Endothelial cell of hepatic sinusoid (primary cell): ENCODE measurements at regions not wholly inside any gene's neighbourhood (a gene's known extent, or its start where the extent isn't known, plus 50 kb on each side); places are given as distances from the start of the nearest gene placed in this dataset.

ENCODE experiments used
- in situ Hi-C: cut with HindIII; loops from 2 replicates; pipeline ENCODE4 v1.10.0; 2017; ENCODE audit warnings: low sequenced_read_pairs

GRCh38 chr13:47831265-47831664 is 169.8 kb downstream of the SUCLA2 start:
- in situ Hi-C loops, result no loop called here

- in situ Hi-C loops, result no loop called here
These were observed 171.4 kb downstream of the SUCLA2 start for GRCh38 chr13:47829690-47830089.

- in situ Hi-C loops, result no loop called here
These were observed 174.6 kb downstream of the SUCLA2 start for GRCh38 chr13:47826471-47826870.

- in situ Hi-C loops, result no loop called here
These were observed 179.0 kb downstream of the SUCLA2 start for GRCh38 chr13:47822036-47822435.

GRCh38 chr13:47816831-47817230 is 184.2 kb downstream of the SUCLA2 start:
- in situ Hi-C loops, result no loop called here

GRCh38 chr13:47813718-47814117 is 187.4 kb downstream of the SUCLA2 start:
- in situ Hi-C loops, result no loop called here

- in situ Hi-C loops, result no loop called here
These were observed 191.7 kb downstream of the SUCLA2 start for GRCh38 chr13:47809411-47809810.

- in situ Hi-C loops, result no loop called here
These were observed 197.9 kb downstream of the SUCLA2 start for GRCh38 chr13:47803131-47803530.

GRCh38 chr13:47801555-47801954 is 199.5 kb downstream of the SUCLA2 start:
- in situ Hi-C loops, result no loop called here

GRCh38 chr13:47800593-47800992 is 200.5 kb downstream of the SUCLA2 start:
- in situ Hi-C loops, result no loop called here

- in situ Hi-C loops, result no loop called here
These were observed 202.2 kb downstream of the SUCLA2 start for GRCh38 chr13:47798906-47799305.

- in situ Hi-C loops, result no loop called here
These were observed 202.9 kb downstream of the SUCLA2 start for GRCh38 chr13:47798194-47798593.

GRCh38 chr13:47796816-47797215 is 204.3 kb downstream of the SUCLA2 start:
- in situ Hi-C loops, result no loop called here

- in situ Hi-C loops, result no loop called here
These were observed 206.1 kb downstream of the SUCLA2 start for GRCh38 chr13:47794963-47795362.

- in situ Hi-C loops, result no loop called here
These were observed 210.3 kb downstream of the SUCLA2 start for GRCh38 chr13:47790755-47791154.

- in situ Hi-C loops, result no loop called here
These were observed 212.2 kb downstream of the SUCLA2 start for GRCh38 chr13:47788844-47789243.

GRCh38 chr13:47774671-47774994 is 226.4 kb downstream of the SUCLA2 start:
- in situ Hi-C loops, result no loop called here

GRCh38 chr13:47764817-47765216 is 236.3 kb downstream of the SUCLA2 start:
- in situ Hi-C loops, result no loop called here

- in situ Hi-C loops, result no loop called here
These were observed 243.5 kb downstream of the SUCLA2 start for GRCh38 chr13:47757466-47758080.

GRCh38 chr13:47747901-47748300 is 253.2 kb downstream of the SUCLA2 start:
- in situ Hi-C loops, result no loop called here

- in situ Hi-C loops, result no loop called here
These were observed 274.7 kb downstream of the SUCLA2 start for GRCh38 chr13:47726394-47726793.

- in situ Hi-C loops, result loop anchor here (5.0 kb wide), 1 partner anchor 97 kb away; no protein-coding TSS in a partner anchor
These were observed 277.2 kb downstream of the SUCLA2 start for GRCh38 chr13:47723898-47724297.

GRCh38 chr13:47719164-47719563 is 281.9 kb downstream of the SUCLA2 start:
- in situ Hi-C loops, result no loop called here
